ENCODE measurements at regions not wholly inside any gene's neighbourhood (a gene's known extent, or its start where the extent isn't known, plus 50 kb on each side); places are given as distances from the start of the nearest gene placed in this dataset.

DNA sequence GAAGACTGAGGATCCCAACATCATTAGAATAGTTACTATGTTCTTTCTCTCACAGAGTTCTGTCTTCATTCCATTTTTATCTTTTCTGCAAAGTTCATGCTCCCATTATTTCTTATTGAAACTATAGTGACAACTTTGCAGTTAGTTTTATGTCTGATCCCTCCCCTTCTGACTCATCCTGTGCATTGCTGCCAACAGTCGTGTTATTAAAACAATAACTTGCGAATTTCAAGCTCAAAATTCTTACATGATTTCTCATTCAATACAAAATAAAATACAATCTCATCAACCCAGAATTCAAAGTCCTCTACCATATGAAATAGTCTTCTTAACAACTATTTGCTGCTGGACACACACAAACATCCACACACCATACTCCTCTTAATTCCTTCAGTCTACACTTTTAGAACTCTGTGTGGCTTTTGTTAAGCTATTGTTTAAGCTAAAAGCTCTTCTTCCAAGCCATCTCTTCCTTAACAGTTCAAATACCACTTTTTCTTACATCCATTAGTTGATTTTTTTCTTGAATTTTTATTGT lies 261.4 kb upstream of the IRAK1BP1 start:
- peak overlapping the region; percentile 85 for H2BK120ac ChIP-seq (ENCODE audit: low read depth, low read length)
- POLR2A ChIA-PET (ENCODE audit: unreplicated experiment): no interaction called here
- peak overlapping the region in 1 of 2 experiments; percentile 74; a peak in 2 of 4 replicates for H4K8ac ChIP-seq (ENCODE audit: low read depth in 2 of 2, low read length in 2 of 2)
- H2BK5ac ChIP-seq (ENCODE audit: low read depth, low read length, poor library complexity, severe bottlenecking): peak overlapping the region; percentile 97
- ATAC-seq (ENCODE audit: low read depth): peak; percentile 81
- peak overlapping the region; percentile 38; the same call in 1 of the 2 replicates for H4K91ac ChIP-seq (ENCODE audit: insufficient read depth, low read depth, low read length)
- no peaks in the 10 kb centered on the region for H4K20me1 ChIP-seq (ENCODE audit: insufficient read depth, low read length)
- peak overlapping the region; percentile 41; the same call in 1 of the 2 replicates for H3K4me3 ChIP-seq (ENCODE audit: insufficient read depth, low read depth, low read length)
- H2AK5ac ChIP-seq (ENCODE audit: low read depth, low read length): no peak overlapping the region
- TF ChIP-seq, protein P1, sequence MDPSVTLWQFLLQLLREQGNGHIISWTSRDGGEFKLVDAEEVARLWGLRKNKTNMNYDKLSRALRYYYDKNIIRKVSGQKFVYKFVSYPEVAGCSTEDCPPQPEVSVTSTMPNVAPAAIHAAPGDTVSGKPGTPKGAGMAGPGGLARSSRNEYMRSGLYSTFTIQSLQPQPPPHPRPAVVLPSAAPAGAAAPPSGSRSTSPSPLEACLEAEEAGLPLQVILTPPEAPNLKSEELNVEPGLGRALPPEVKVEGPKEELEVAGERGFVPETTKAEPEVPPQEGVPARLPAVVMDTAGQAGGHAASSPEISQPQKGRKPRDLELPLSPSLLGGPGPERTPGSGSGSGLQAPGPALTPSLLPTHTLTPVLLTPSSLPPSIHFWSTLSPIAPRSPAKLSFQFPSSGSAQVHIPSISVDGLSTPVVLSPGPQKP (IDR thresholded peaks at IDR 0.05; ENCODE audit: borderline replicate concordance, low read depth, low read length): no peak
- peak; percentile 36; the same call in 1 of the 2 replicates for TF ChIP-seq FOS (IDR thresholded peaks at IDR 0.05; ENCODE audit: low read depth, low read length)
- H3K18ac ChIP-seq (ENCODE audit: low read depth, low read length): peak overlapping the region; percentile 98; the same call in 1 of the 2 replicates
- peak overlapping the region; percentile 92; the same call in 1 of the 2 replicates for H4K5ac ChIP-seq (ENCODE audit: low read depth, low read length)
- peak overlapping the region; percentile 83 for H2BK20ac ChIP-seq (ENCODE audit: low read depth, low read length)
- CTCF ChIA-PET: no interaction called here
- peaks cover 9% of the 10 kb centered on the region for H3K4me1 ChIP-seq (ENCODE audit: control insufficient read depth, insufficient read depth, low read length)
- no peak overlapping the region for H2AK9ac ChIP-seq (replicated peaks; ENCODE audit: low read depth, low read length, poor library complexity)
- H3K23ac ChIP-seq (ENCODE audit: low read depth, low read length): peak overlapping the region; percentile 55; the same call in 1 of the 2 replicates
- 0% methylated on average over 1 of the region's 2 CpGs; no CpG with 5 or more reads in 1 of the 2 experiments for WGBS, 2 experiments (ENCODE audit: extremely low coverage in 2 of 2, insufficient read length in 1 of 2)
- in situ Hi-C loops (cut with MboI; ENCODE audit: low sequenced_read_pairs) (loop anchor here (25.0 kb wide), 1 partner anchor 1144 kb away; the partner anchor contains the start of gene HTR1B), intact Hi-C loops (cut with micrococcal nuclease) (loop anchor here (5.0 kb wide), 1 partner anchor 1139 kb away; no protein-coding TSS in a partner anchor), dilution Hi-C loops (cut with HindIII; ENCODE audit: low sequenced_read_pairs, unreplicated experiment) (no loop called here)
- H3K4ac ChIP-seq (ENCODE audit: low read depth, low read length): peak overlapping the region; percentile 59; the same call in 1 of the 2 replicates
- peak overlapping the region; percentile 99 for H3K4me2 ChIP-seq (ENCODE audit: low read depth, low read length)
- peak overlapping the region; percentile 55; the same call in 1 of the 2 replicates for H3K27ac ChIP-seq (ENCODE audit: insufficient read depth, low read length)
- peak overlapping the region; percentile 52; the same call in 1 of the 2 replicates for H3K9ac ChIP-seq (ENCODE audit: low read depth, low read length)
- H3K9me3 ChIP-seq (ENCODE audit: control insufficient read depth, insufficient read depth, low read length): no peaks in the 10 kb centered on the region
- H3K14ac ChIP-seq (replicated peaks; ENCODE audit: low read depth, low read length): peak overlapping the region; percentile 53; the same call in 1 of the 2 replicates
- no peaks in the 10 kb centered on the region for H3K36me3 ChIP-seq (ENCODE audit: control insufficient read depth, insufficient read depth, low read length)
- peak overlapping the region; percentile 60; the same call in 1 of the 2 replicates for H3K56ac ChIP-seq (ENCODE audit: extremely low read depth, insufficient read depth, low read length)
- no peak overlapping the region for H2AFZ ChIP-seq (replicated peaks; ENCODE audit: low read length, poor library complexity)
- BruUV-seq (replicated peaks): no TSS peak
- H3K9me1 ChIP-seq (ENCODE audit: insufficient read depth, low read length): peaks cover 5% of the 10 kb centered on the region; the same call in 1 of the 2 replicates
- no peaks in the 10 kb centered on the region for H3K27me3 ChIP-seq (ENCODE audit: control insufficient read depth, insufficient read depth, low read length)
- DNase-seq: peak; percentile 87
- H3K79me1 ChIP-seq (ENCODE audit: low read depth in 1 of 2, low read length in 2 of 2): peaks cover 0 to 3% of the 10 kb centered on the region in 2 experiments; a peak in 1 of 4 replicates
- H2BK15ac ChIP-seq (ENCODE audit: low read depth, low read length): peak overlapping the region; percentile 60

Data from IMR-90 (cell line).